ENCODE measurements at regions not wholly inside any gene's neighbourhood (a gene's known extent, or its start where the extent isn't known, plus 50 kb on each side); places are given as distances from the start of the nearest gene placed in this dataset.

GRCh38 chrY:19146296-19146695, 372.8 kb upstream of the HSFY2 start:
- no peak for DNase-seq (ENCODE audit: low spot score)
- TF ChIP-seq CTCF (IDR thresholded peaks at IDR 0.05; ENCODE audit: extremely low read depth, missing control alignments), result no peak

- DNase-seq (ENCODE audit: low spot score), result no peak
- no peak for TF ChIP-seq CTCF (IDR thresholded peaks at IDR 0.05; ENCODE audit: extremely low read depth, missing control alignments)
These were observed 368.6 kb upstream of the HSFY2 start for GRCh38 chrY:19142093-19142492.

- no peak for TF ChIP-seq CTCF (IDR thresholded peaks at IDR 0.05; ENCODE audit: extremely low read depth, missing control alignments)
- DNase-seq (ENCODE audit: low spot score), result no peak
These were observed 366.9 kb upstream of the HSFY2 start for GRCh38 chrY:19140285-19140920.

GRCh38 chrY:19134426-19134825, 360.9 kb upstream of the HSFY2 start:
- no peak for TF ChIP-seq CTCF (IDR thresholded peaks at IDR 0.05; ENCODE audit: extremely low read depth, missing control alignments)
- no peak for DNase-seq (ENCODE audit: low spot score)

- DNase-seq (ENCODE audit: low spot score), result no peak
- TF ChIP-seq CTCF (IDR thresholded peaks at IDR 0.05; ENCODE audit: extremely low read depth, missing control alignments), result no peak
These were observed 357.2 kb upstream of the HSFY2 start for GRCh38 chrY:19130569-19131358.

GRCh38 chrY:19126889-19127288, 353.4 kb upstream of the HSFY2 start:
- no peak for DNase-seq (ENCODE audit: low spot score)
- TF ChIP-seq CTCF (IDR thresholded peaks at IDR 0.05; ENCODE audit: extremely low read depth, missing control alignments), result no peak

GRCh38 chrY:19124609-19125008, 351.1 kb upstream of the HSFY2 start:
- no peak for DNase-seq (ENCODE audit: low spot score)
- TF ChIP-seq CTCF (IDR thresholded peaks at IDR 0.05; ENCODE audit: extremely low read depth, missing control alignments), result no peak

All from GM20000 (cell line).